ENCODE measurements at regions not wholly inside any gene's neighbourhood (a gene's known extent, or its start where the extent isn't known, plus 50 kb on each side); places are given as distances from the start of the nearest gene placed in this dataset.

DNA sequence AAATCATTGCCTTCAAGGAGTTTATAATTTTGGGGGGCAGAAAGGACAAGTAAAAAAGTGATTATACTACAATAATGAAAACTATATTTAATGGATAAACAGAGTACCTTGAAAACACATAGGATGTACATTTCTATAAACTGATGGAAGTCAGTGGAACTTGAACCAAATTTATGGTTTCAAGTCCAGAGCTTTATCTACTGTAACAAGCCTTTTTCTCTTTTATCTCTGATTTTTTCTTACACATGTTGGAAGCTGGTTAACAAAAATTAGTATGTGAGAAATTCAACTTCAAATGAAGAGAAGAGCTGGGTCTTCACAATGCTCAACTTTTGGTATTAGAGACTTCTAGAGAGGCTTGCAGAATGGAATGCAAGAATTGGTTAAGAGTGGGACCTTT, 393.6 kb downstream of the LMO7 start:
- no peak for DNase-seq
- Histone ChIP-seq H3K4me1 (ENCODE audit: insufficient read depth) (no peaks in the 10 kb centered on the region), H3K36me3 (no peaks in the 10 kb centered on the region), H3K9me3 (no peaks in the 10 kb centered on the region), H3K4me3 (no peak overlapping the region), H3K27me3 (no peaks in the 10 kb centered on the region), H3K27ac (no peak overlapping the region)
- intact Hi-C loops (cut with DNase I): no loop called here
- no peak for TF ChIP-seq POLR2A (IDR thresholded peaks at IDR 0.05)
- no peak for TF ChIP-seq EP300 (IDR thresholded peaks at IDR 0.05)
- TF ChIP-seq, protein P1, sequence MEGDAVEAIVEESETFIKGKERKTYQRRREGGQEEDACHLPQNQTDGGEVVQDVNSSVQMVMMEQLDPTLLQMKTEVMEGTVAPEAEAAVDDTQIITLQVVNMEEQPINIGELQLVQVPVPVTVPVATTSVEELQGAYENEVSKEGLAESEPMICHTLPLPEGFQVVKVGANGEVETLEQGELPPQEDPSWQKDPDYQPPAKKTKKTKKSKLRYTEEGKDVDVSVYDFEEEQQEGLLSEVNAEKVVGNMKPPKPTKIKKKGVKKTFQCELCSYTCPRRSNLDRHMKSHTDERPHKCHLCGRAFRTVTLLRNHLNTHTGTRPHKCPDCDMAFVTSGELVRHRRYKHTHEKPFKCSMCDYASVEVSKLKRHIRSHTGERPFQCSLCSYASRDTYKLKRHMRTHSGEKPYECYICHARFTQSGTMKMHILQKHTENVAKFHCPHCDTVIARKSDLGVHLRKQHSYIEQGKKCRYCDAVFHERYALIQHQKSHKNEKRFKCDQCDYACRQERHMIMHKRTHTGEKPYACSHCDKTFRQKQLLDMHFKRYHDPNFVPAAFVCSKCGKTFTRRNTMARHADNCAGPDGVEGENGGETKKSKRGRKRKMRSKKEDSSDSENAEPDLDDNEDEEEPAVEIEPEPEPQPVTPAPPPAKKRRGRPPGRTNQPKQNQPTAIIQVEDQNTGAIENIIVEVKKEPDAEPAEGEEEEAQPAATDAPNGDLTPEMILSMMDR (IDR thresholded peaks at IDR 0.05): no peak

DNA sequence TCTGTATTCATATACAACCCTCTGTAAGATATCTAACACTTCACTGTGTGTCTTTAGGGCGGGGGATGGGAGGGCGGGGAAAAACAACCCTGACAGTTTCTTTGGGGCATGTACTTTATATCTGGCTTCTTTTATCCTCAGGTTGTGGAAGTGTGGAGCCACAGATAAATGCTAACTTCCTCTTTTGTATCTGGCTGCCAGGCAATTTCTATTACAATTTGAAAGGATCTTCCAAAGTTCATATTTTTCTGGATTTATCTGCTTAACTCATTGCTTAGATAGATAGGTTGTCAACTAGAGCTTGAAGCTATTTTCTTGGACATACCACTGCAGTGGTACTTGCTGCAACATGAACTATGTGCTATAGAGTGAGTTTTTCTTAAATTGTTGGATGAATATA, 393.0 kb downstream of the LMO7 start:
- Histone ChIP-seq H3K27me3 (no peaks in the 10 kb centered on the region), H3K36me3 (no peaks in the 10 kb centered on the region), H3K27ac (no peak overlapping the region), H3K4me1 (ENCODE audit: insufficient read depth) (no peaks in the 10 kb centered on the region), H3K9me3 (no peaks in the 10 kb centered on the region), H3K4me3 (no peak overlapping the region)
- TF ChIP-seq, protein P1 (IDR thresholded peaks at IDR 0.05): no peak
- intact Hi-C loops (cut with DNase I): no loop called here
- DNase-seq: no peak
- WGBS, 3 donors: 87 to 94% (median 91%) methylated on average over 2 of the region's 2 CpGs

DNA sequence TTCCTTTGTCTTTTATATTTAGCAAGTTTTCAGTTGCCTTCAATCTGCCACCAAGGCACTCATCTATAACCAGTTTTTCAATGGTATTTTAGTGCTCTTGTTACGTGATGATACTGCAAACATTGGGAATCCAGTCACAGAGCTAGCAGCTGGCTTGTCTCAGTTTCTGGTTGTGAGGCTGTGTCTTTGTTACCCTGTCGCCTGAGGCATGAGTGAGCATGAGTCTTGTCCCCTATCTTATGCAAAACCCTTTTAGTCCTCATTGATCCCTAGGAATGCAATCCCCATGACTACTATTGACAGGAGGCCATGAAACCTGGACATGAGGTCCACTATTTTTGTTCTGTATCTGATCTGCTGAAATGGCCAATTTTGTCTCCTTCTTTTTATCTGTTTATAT, 391.0 kb downstream of the LMO7 start:
- no peaks in the 10 kb centered on the region for H3K36me3 ChIP-seq
- no peaks in the 10 kb centered on the region for H3K9me3 ChIP-seq
- WGBS, 3 donors: 76 to 92% (median 79%) methylated on average over 2 of the region's 2 CpGs
- no peak overlapping the region for H3K4me3 ChIP-seq
- intact Hi-C loops (cut with DNase I): no loop called here
- TF ChIP-seq, protein P1 (IDR thresholded peaks at IDR 0.05): no peak
- TF ChIP-seq EP300 (IDR thresholded peaks at IDR 0.05) (no peak), POLR2A (IDR thresholded peaks at IDR 0.05) (no peak)
- no peaks in the 10 kb centered on the region for H3K27me3 ChIP-seq
- no peak for DNase-seq
- no peak overlapping the region for H3K27ac ChIP-seq
- H3K4me1 ChIP-seq (ENCODE audit: insufficient read depth): no peaks in the 10 kb centered on the region

DNA sequence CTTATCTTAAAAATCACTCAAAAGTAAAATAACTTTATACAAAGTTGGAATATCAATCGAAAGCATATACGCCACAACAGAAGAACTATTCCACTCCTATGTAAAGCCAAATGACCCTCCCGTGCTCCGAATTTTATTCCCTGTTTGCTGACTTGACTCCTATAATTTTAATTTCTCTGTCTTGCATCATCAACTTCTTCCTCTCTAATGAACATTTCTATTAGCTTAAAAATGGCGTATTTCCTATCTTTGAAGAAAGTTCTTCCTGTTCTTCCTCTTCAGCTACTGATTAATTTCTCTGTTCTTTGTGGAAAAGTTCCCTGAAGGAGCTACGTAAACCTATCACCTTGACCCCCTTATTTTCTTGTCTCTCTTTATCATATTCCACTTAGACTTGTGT, 389.3 kb downstream of the LMO7 start:
- intact Hi-C loops (cut with DNase I): no loop called here
- no peak for DNase-seq
- H3K9me3 ChIP-seq: no peaks in the 10 kb centered on the region
- no peaks in the 10 kb centered on the region for H3K4me1 ChIP-seq (ENCODE audit: insufficient read depth)
- WGBS, 3 donors: 91 to 95% (median 95%) methylated on average over 6 of the region's 6 CpGs
- no peak overlapping the region for H3K27ac ChIP-seq
- H3K27me3 ChIP-seq: no peaks in the 10 kb centered on the region
- H3K4me3 ChIP-seq: no peak overlapping the region
- no peak for TF ChIP-seq EP300 (IDR thresholded peaks at IDR 0.05)
- TF ChIP-seq, protein P1 (IDR thresholded peaks at IDR 0.05): no peak
- TF ChIP-seq POLR2A (IDR thresholded peaks at IDR 0.05): no peak
- H3K36me3 ChIP-seq: no peaks in the 10 kb centered on the region

DNA sequence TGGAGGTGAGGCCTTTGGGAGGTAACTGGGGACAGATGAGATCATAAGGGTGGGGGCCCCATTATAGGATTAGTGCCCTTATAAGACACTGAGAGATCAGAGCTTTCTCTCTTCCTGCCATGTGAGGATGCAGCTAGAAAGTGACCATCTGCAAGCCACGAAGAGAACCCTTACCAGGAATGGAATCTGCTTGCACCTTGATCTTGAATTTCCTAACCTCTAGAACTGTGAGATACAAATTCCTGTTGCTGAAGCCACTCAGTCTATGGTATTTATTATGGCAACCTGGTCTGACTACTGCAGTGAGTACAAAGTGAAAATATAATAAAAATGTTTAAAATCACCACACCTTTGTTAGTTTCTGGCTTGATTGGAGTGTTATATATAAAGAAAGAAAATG, 388.0 kb downstream of the LMO7 start:
- TF ChIP-seq, protein P1 (IDR thresholded peaks at IDR 0.05): no peak
- TF ChIP-seq POLR2A (IDR thresholded peaks at IDR 0.05): no peak
- TF ChIP-seq EP300 (IDR thresholded peaks at IDR 0.05): no peak
- intact Hi-C loops (cut with DNase I): no loop called here
- no peaks in the 10 kb centered on the region for H3K27me3 ChIP-seq
- no peak overlapping the region for H3K4me3 ChIP-seq
- WGBS, 3 donors: 80 to 93% (median 82%) methylated on average over 1 of the region's 1 CpG
- no peaks in the 10 kb centered on the region for H3K9me3 ChIP-seq
- H3K36me3 ChIP-seq: no peaks in the 10 kb centered on the region
- DNase-seq: no peak
- no peak overlapping the region for H3K27ac ChIP-seq
- H3K4me1 ChIP-seq (ENCODE audit: insufficient read depth): no peaks in the 10 kb centered on the region

Measured in ovary (tissue), 7 donors.